ENCODE measurements at regions not wholly inside any gene's neighbourhood (a gene's known extent, or its start where the extent isn't known, plus 50 kb on each side); places are given as distances from the start of the nearest gene placed in this dataset.

DNA sequence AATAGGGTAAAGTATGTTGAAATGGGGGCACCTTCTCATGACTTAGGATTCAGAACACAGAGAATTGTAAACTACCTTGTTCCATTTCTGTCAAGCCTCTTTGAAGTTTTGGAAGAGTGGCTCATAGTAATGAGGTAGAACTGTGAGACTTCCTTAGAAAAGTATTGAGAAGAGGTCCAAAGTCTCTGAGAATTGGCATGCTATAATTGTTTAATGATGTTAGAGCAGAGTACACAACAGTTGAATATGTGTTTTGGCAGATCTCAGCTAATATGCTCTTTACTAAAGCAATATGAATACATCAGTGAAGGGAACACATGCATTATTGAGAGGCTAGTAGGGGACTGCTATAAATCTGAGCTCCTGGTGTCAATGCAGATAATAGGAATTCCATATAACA is 579.4 kb upstream of the RIOK2 start:
- TF ChIP-seq, protein P1, sequence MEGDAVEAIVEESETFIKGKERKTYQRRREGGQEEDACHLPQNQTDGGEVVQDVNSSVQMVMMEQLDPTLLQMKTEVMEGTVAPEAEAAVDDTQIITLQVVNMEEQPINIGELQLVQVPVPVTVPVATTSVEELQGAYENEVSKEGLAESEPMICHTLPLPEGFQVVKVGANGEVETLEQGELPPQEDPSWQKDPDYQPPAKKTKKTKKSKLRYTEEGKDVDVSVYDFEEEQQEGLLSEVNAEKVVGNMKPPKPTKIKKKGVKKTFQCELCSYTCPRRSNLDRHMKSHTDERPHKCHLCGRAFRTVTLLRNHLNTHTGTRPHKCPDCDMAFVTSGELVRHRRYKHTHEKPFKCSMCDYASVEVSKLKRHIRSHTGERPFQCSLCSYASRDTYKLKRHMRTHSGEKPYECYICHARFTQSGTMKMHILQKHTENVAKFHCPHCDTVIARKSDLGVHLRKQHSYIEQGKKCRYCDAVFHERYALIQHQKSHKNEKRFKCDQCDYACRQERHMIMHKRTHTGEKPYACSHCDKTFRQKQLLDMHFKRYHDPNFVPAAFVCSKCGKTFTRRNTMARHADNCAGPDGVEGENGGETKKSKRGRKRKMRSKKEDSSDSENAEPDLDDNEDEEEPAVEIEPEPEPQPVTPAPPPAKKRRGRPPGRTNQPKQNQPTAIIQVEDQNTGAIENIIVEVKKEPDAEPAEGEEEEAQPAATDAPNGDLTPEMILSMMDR (IDR thresholded peaks at IDR 0.05; ENCODE audit: insufficient read depth, low read depth, low read length) = no peak
- no peak for TF ChIP-seq EZH2 (IDR thresholded peaks at IDR 0.05; ENCODE audit: insufficient read depth, low read length)
